Endothelial cell of umbilical vein (primary cell): ENCODE measurements at regions not wholly inside any gene's neighbourhood (a gene's known extent, or its start where the extent isn't known, plus 50 kb on each side); places are given as distances from the start of the nearest gene placed in this dataset.

Experiments
- BruUV-seq: library from RNA; stranded (reverse); fragments of 400-500 nt; replicated peaks from 2 replicates; lab custom pipeline; 2021; lab: Mats Ljungman, UMichigan
- CTCF ChIA-PET: fragments of 300-600, 350-600 bp; sonication (Branson Sonifier 250); formaldehyde crosslinking; loops from one replicate; lab custom pipeline; 2021; ENCODE audit warnings: antibody characterized with exemption, inconsistent platforms; lab: Charles Lee
- POLR2A ChIA-PET: fragments of 300-600, 350-600 bp; sonication (Branson Sonifier 250); formaldehyde crosslinking; loops from one replicate; lab custom pipeline; 2021; ENCODE audit warnings: antibody characterized with exemption, inconsistent platforms; lab: Charles Lee
- DNase-seq: peaks from one replicate; pipeline ENCODE4 v3.0.0-alpha.2; 2011; ENCODE audit warnings: low read depth, low spot score
- FAIRE-seq: peaks from 2 replicates; lab custom pipeline; 2011; peaks lifted over from hg19 to GRCh38; lab: Jason Lieb, UNC
- H2AFZ ChIP-seq: 2 replicates; pipeline ENCODE4 v1.6.0; 2012; ENCODE audit warnings: low read depth, low read length, control low read depth, inconsistent platforms
- H3K27ac ChIP-seq: 2 replicates; pipeline ENCODE4 v1.5.1; 2011; ENCODE audit warnings: low read depth, mild to moderate bottlenecking, control low read depth, low read length, moderate library complexity; ENCODE audit not compliant: insufficient read depth
- H3K27me3 ChIP-seq, 2 experiments: 2 replicates each; pipeline versions ENCODE4 v1.6.0 to v1.6.1; 2011; ENCODE audit warnings: low read length in 2 of 2, mixed read lengths in 1 of 2; ENCODE audit not compliant: control insufficient read depth in 2 of 2, insufficient read depth in 2 of 2
- H3K36me3 ChIP-seq, 2 experiments: 2 replicates in 1 of 2; 3 replicates in 1 of 2; pipeline ENCODE4 v1.5.1; 2011; ENCODE audit warnings: low read length in 2 of 2, mild to moderate bottlenecking in 1 of 2, moderate library complexity in 1 of 2; ENCODE audit not compliant: control insufficient read depth in 2 of 2, insufficient read depth in 2 of 2; ENCODE audit errors: extremely low read depth in 1 of 2
- H3K4me1 ChIP-seq: 3 replicates; pipeline ENCODE4 v1.5.1; 2011; ENCODE audit warnings: mild to moderate bottlenecking, low read length; ENCODE audit not compliant: control insufficient read depth, insufficient read depth; ENCODE audit errors: extremely low read depth
- H3K4me2 ChIP-seq: 2 replicates; pipeline ENCODE4 v1.6.1; 2011; ENCODE audit warnings: low read length, control low read depth, mixed read lengths; ENCODE audit not compliant: insufficient read depth
- H3K4me3 ChIP-seq, 3 experiments: fragments of 200-600 bp in 1 of 3; sonication (generic), shearing (Covaris generic) in 1 of 3; replicated peaks in 1 of 3; 2 replicates each; pipeline ENCODE4 v1.5.1; 2011 to 2016; ENCODE audit warnings: control low read depth in 3 of 3, low read length in 3 of 3, mild to moderate bottlenecking in 2 of 3, inconsistent platforms in 1 of 3, low read depth in 1 of 3, moderate library complexity in 1 of 3; ENCODE audit not compliant: insufficient read depth in 1 of 3
- H3K79me2 ChIP-seq: 2 replicates; pipeline ENCODE4 v1.6.0; 2012; ENCODE audit warnings: low read length, inconsistent platforms; ENCODE audit not compliant: control insufficient read depth, insufficient read depth
- H3K9ac ChIP-seq: replicated peaks from 2 replicates; pipeline ENCODE3; 2011; ENCODE audit warnings: low read length, control low read depth; ENCODE audit not compliant: insufficient read depth; ENCODE audit errors: extremely low read depth
- H3K9me1 ChIP-seq: replicated peaks from 3 replicates; pipeline ENCODE4 v1.6.0; 2011; ENCODE audit warnings: mild to moderate bottlenecking, low read length; ENCODE audit not compliant: control insufficient read depth, insufficient read depth; ENCODE audit errors: extremely low read depth
- H3K9me3 ChIP-seq: replicated peaks from 2 replicates; pipeline ENCODE4 v1.5.1; 2012; ENCODE audit warnings: low read length, inconsistent platforms; ENCODE audit not compliant: control insufficient read depth, insufficient read depth
- H4K20me1 ChIP-seq: replicated peaks from 2 replicates; pipeline ENCODE3; 2011; ENCODE audit warnings: mild to moderate bottlenecking, low read length; ENCODE audit not compliant: control insufficient read depth, insufficient read depth; ENCODE audit errors: extremely low read depth
- EZH2 ChIP-seq: IDR thresholded peaks from 2 replicates; pipeline ENCODE4 v1.6.1; 2012; ENCODE audit warnings: borderline replicate concordance, low read depth, mild to moderate bottlenecking, moderate library complexity, low read length, inconsistent platforms; ENCODE audit not compliant: severe bottlenecking
- FOS ChIP-seq: IDR thresholded peaks from 2 replicates; pipeline ENCODE4 v1.6.1; 2011; ENCODE audit warnings: mild to moderate bottlenecking, low read length, moderate library complexity, borderline replicate concordance; ENCODE audit not compliant: insufficient read depth
- GATA2 ChIP-seq: IDR thresholded peaks from 2 replicates; pipeline ENCODE4 v1.7.0; 2011; ENCODE audit warnings: low read depth, mild to moderate bottlenecking, moderate library complexity, mixed read lengths, low read length; ENCODE audit not compliant: insufficient read length, insufficient read depth
- JUN ChIP-seq: IDR thresholded peaks from 2 replicates; pipeline ENCODE4 v1.6.1; 2011; ENCODE audit warnings: borderline replicate concordance, low read depth; ENCODE audit not compliant: insufficient read length, insufficient read depth
- MYC ChIP-seq: IDR thresholded peaks from one replicate; pipeline ENCODE4 v1.6.1; 2011; ENCODE audit warnings: mild to moderate bottlenecking, low read depth, low read length
- POLR2A ChIP-seq: IDR thresholded peaks from 2 replicates; pipeline ENCODE4 v1.6.1; 2012; ENCODE audit warnings: low read depth, mild to moderate bottlenecking, control low read depth, low read length
- POLR2AphosphoS5 ChIP-seq: IDR thresholded peaks from 2 replicates; pipeline ENCODE4 v1.6.1; 2012; ENCODE audit warnings: low read depth, mild to moderate bottlenecking, control low read depth, low read length, moderate library complexity; ENCODE audit not compliant: insufficient read depth
- dilution Hi-C: fragments of 300-500 bp; cut with MboI; formaldehyde crosslinking; loops from one replicate; pipeline ENCODE4 v1.15.0; 2019; ENCODE audit warnings: low sequenced_read_pairs; ENCODE audit not compliant: extremely low pct_ligation_motif_present
- intact Hi-C: fragments of 100-400 bp; cut with micrococcal nuclease; formaldehyde crosslinking; loops from one replicate; pipeline ENCODE4 v1.10.0; 2022
- TF ChIP-seq, protein P1 (sequence below), 2 donors: IDR thresholded peaks; 1 replicate in 1 of 2; 2 replicates in 1 of 2; pipeline ENCODE4 v1.5.1; 2011; ENCODE audit warnings: low read length in 2 of 2, mild to moderate bottlenecking in 2 of 2, moderate library complexity in 2 of 2, control low read depth in 1 of 2, inconsistent platforms in 1 of 2, low read depth in 1 of 2; ENCODE audit not compliant: insufficient read depth in 1 of 2; ENCODE audit errors: extremely low read depth in 1 of 2
- TF ChIP-seq, protein P2 (sequence below): IDR thresholded peaks from 2 replicates; pipeline ENCODE4 v1.6.1; 2011; ENCODE audit not compliant: insufficient read depth, insufficient read length

GRCh38 chr3:17901893-17902292 is 159.5 kb upstream of the TBC1D5 start:
- no peak for DNase-seq
- no peaks in the 10 kb centered on the region for H3K9me3 ChIP-seq
- no peak overlapping the region for H2AFZ ChIP-seq
- TF ChIP-seq, protein P1, sequence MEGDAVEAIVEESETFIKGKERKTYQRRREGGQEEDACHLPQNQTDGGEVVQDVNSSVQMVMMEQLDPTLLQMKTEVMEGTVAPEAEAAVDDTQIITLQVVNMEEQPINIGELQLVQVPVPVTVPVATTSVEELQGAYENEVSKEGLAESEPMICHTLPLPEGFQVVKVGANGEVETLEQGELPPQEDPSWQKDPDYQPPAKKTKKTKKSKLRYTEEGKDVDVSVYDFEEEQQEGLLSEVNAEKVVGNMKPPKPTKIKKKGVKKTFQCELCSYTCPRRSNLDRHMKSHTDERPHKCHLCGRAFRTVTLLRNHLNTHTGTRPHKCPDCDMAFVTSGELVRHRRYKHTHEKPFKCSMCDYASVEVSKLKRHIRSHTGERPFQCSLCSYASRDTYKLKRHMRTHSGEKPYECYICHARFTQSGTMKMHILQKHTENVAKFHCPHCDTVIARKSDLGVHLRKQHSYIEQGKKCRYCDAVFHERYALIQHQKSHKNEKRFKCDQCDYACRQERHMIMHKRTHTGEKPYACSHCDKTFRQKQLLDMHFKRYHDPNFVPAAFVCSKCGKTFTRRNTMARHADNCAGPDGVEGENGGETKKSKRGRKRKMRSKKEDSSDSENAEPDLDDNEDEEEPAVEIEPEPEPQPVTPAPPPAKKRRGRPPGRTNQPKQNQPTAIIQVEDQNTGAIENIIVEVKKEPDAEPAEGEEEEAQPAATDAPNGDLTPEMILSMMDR (IDR thresholded peaks at IDR 0.05; ENCODE audit: extremely low read depth in 1 of 2, insufficient read depth in 1 of 2, low read depth in 1 of 2, low read length in 2 of 2), result no peak
- no peak for TF ChIP-seq GATA2
- ChIA-PET CTCF (no interaction called here), POLR2A (no interaction called here)
- no peak for FAIRE-seq
- no peaks in the 10 kb centered on the region for H3K9me1 ChIP-seq
- H3K4me2 ChIP-seq, result no peak overlapping the region
- H3K4me3 ChIP-seq, result no peak overlapping the region
- H3K9ac ChIP-seq, result no peak overlapping the region
- H3K79me2 ChIP-seq, result no peaks in the 10 kb centered on the region
- no peak overlapping the region for H3K27ac ChIP-seq
- dilution Hi-C loops (no loop called here), intact Hi-C loops (no loop called here)
- H4K20me1 ChIP-seq, result no peaks in the 10 kb centered on the region
- no TSS peak for BruUV-seq
- H3K27me3 ChIP-seq, result no peaks in the 10 kb centered on the region
- H3K4me1 ChIP-seq, result no peaks in the 10 kb centered on the region
- no peaks in the 10 kb centered on the region for H3K36me3 ChIP-seq

GRCh38 chr3:17894434-17895060 is 152.1 kb upstream of the TBC1D5 start:
- FAIRE-seq, result no peak
- no peaks in the 10 kb centered on the region for H3K9me3 ChIP-seq
- H2AFZ ChIP-seq, result no peak overlapping the region
- H3K27me3 ChIP-seq, result no peaks in the 10 kb centered on the region
- H4K20me1 ChIP-seq, result no peaks in the 10 kb centered on the region
- no peaks in the 10 kb centered on the region for H3K4me1 ChIP-seq
- CTCF ChIA-PET, result interaction anchor here (1.3 kb wide), 1 partner anchor 1972 kb away, joined by 5 read pairs; no protein-coding TSS in a partner anchor
- DNase-seq, result no peak
- no peaks in the 10 kb centered on the region for H3K9me1 ChIP-seq
- no peak overlapping the region for H3K9ac ChIP-seq
- no TSS peak for BruUV-seq
- no peak overlapping the region for H3K4me2 ChIP-seq
- POLR2A ChIA-PET, result no interaction called here
- TF ChIP-seq POLR2A (no peak), JUN (no peak), GATA2 (no peak), EZH2 (no peak), POLR2AphosphoS5 (no peak), FOS (no peak), MYC (no peak)
- TF ChIP-seq, protein P1 (IDR thresholded peaks at IDR 0.05; ENCODE audit: extremely low read depth in 1 of 2, insufficient read depth in 1 of 2, low read depth in 1 of 2, low read length in 2 of 2), result no peak
- TF ChIP-seq, protein P2, sequence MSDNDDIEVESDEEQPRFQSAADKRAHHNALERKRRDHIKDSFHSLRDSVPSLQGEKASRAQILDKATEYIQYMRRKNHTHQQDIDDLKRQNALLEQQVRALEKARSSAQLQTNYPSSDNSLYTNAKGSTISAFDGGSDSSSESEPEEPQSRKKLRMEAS, result no peak
- no peak overlapping the region for H3K27ac ChIP-seq
- intact Hi-C loops (loop anchor here (5.0 kb wide), 1 partner anchor 403 kb away; no protein-coding TSS in a partner anchor), dilution Hi-C loops (no loop called here)
- H3K36me3 ChIP-seq, result no peaks in the 10 kb centered on the region
- H3K4me3 ChIP-seq, result no peak overlapping the region
- no peaks in the 10 kb centered on the region for H3K79me2 ChIP-seq
